Skeletal muscle cell (primary cell): ENCODE measurements at regions not wholly inside any gene's neighbourhood (a gene's known extent, or its start where the extent isn't known, plus 50 kb on each side); places are given as distances from the start of the nearest gene placed in this dataset.
"Not testable (repeated sequence)": the region's sequence is repeated elsewhere in the genome, so short reads cannot be mapped to it uniquely, and the experiment has no call there.

Experiments used
- DNase-seq: peaks from one replicate; pipeline ENCODE4 v3.0.0-alpha.2; 2010; ENCODE audit warnings: low read depth
- H3K4me3 ChIP-seq: 2 replicates; pipeline ENCODE4 v1.5.1; 2011; ENCODE audit warnings: low read depth, mild to moderate bottlenecking, control low read depth, low read length, moderate library complexity

GRCh38 chr3:38967693-38967989, 84.1 kb downstream of the SCN11A start:
- no peak for DNase-seq
- H3K4me3 ChIP-seq: no peak overlapping the region

GRCh38 chr3:38966811-38967692, 84.7 kb downstream of the SCN11A start:
- DNase-seq: no peak
- no peak overlapping the region for H3K4me3 ChIP-seq

- no peak for DNase-seq
- no peak overlapping the region for H3K4me3 ChIP-seq
Measured at GRCh38 chr3:38964646-38965045, 87.1 kb downstream of the SCN11A start.

- H3K4me3 ChIP-seq: no peak overlapping the region
- DNase-seq: no peak
Measured at GRCh38 chr3:38964204-38964603, 87.5 kb downstream of the SCN11A start.

GRCh38 chr3:38960953-38961622, 90.7 kb downstream of the SCN11A start:
- H3K4me3 ChIP-seq: no peak overlapping the region
- DNase-seq: no peak

- no peak for DNase-seq
- no peak overlapping the region for H3K4me3 ChIP-seq
Measured at GRCh38 chr3:38960042-38960622, 91.6 kb downstream of the SCN11A start.

GRCh38 chr3:38958026-38958720, 93.6 kb downstream of the SCN11A start:
- DNase-seq: no peak
- H3K4me3 ChIP-seq: no peak overlapping the region

GRCh38 chr3:38957296-38957695, 94.4 kb downstream of the SCN11A start:
- no peak for DNase-seq
- H3K4me3 ChIP-seq: no peak overlapping the region

- no peak for DNase-seq
- no peak overlapping the region for H3K4me3 ChIP-seq
Measured at GRCh38 chr3:38952721-38953120, 99.0 kb downstream of the SCN11A start.

- DNase-seq, H3K4me3 ChIP-seq: not testable (repeated sequence)
Measured at GRCh38 chr3:38951167-38951566, 100.6 kb downstream of the SCN11A start.

GRCh38 chr3:38950581-38950980, 101.2 kb downstream of the SCN11A start:
- no peak overlapping the region for H3K4me3 ChIP-seq
- DNase-seq: no peak

- H3K4me3 ChIP-seq: no peak overlapping the region
- no peak for DNase-seq
Measured at GRCh38 chr3:38949994-38950393, 101.8 kb downstream of the SCN11A start.

- no peak overlapping the region for H3K4me3 ChIP-seq
- no peak for DNase-seq
Measured at GRCh38 chr3:38940394-38940793, 111.3 kb downstream of the SCN11A start.

- DNase-seq: no peak
- no peak overlapping the region for H3K4me3 ChIP-seq
Measured at GRCh38 chr3:38925351-38925750, 109.3 kb upstream of the SCN10A start.

- H3K4me3 ChIP-seq: no peak overlapping the region
- no peak for DNase-seq
Measured at GRCh38 chr3:38916706-38917105, 100.7 kb upstream of the SCN10A start.

GRCh38 chr3:38907426-38907825, 91.4 kb upstream of the SCN10A start:
- DNase-seq: no peak
- H3K4me3 ChIP-seq: no peak overlapping the region

GRCh38 chr3:38890426-38890825, 74.4 kb upstream of the SCN10A start:
- H3K4me3 ChIP-seq: no peak overlapping the region
- no peak for DNase-seq

GRCh38 chr3:38878646-38879045, 62.6 kb upstream of the SCN10A start:
- no peak overlapping the region for H3K4me3 ChIP-seq
- no peak for DNase-seq
